Panc1 (cell line): ENCODE measurements at regions not wholly inside any gene's neighbourhood (a gene's known extent, or its start where the extent isn't known, plus 50 kb on each side); places are given as distances from the start of the nearest gene placed in this dataset.

Experiments
- CTCF ChIP-seq: fragments of 450-650 bp; IDR thresholded peaks from 2 replicates; pipeline ENCODE4 v1.5.1; 2017; ENCODE audit warnings: mild to moderate bottlenecking
- POLR2AphosphoS5 ChIP-seq: IDR thresholded peaks from 2 replicates; pipeline ENCODE4 v1.6.1; 2012; ENCODE audit warnings: mild to moderate bottlenecking, low read depth, low read length, moderate library complexity
- TCF7L2 ChIP-seq: IDR thresholded peaks from 2 replicates; pipeline ENCODE4 v1.6.1; 2011; ENCODE audit warnings: mild to moderate bottlenecking, low read depth, low read length, inconsistent platforms

- TF ChIP-seq CTCF = no peak
- no peak for TF ChIP-seq POLR2AphosphoS5
- no peak for TF ChIP-seq TCF7L2
Measured at GRCh38 chr7:110548372-110548771, 542.6 kb upstream of the LRRN3 start.
